K562 (cell line): ENCODE measurements at regions not wholly inside any gene's neighbourhood (a gene's known extent, or its start where the extent isn't known, plus 50 kb on each side); places are given as distances from the start of the nearest gene placed in this dataset.

Experiments used
- ATAC-seq: fragments of 200-7000 bp; cut with Tn5 transposase; 3 replicates; pipeline ENCODE4 v1.9.1; 2020; ENCODE audit warnings: moderate library complexity
- BruUV-seq: library from RNA; stranded (reverse); fragments of 400-500 nt; replicated peaks from 2 replicates; lab custom pipeline; 2021; lab: Mats Ljungman, UMichigan
- CTCF ChIA-PET: fragments of 300-600 bp; formaldehyde crosslinking; extraction: SDS; loops from one replicate; lab custom pipeline; 2021; ENCODE audit warnings: low intra/inter-chr PET ratio; lab: Yijun Ruan, JAX
- POLR2A ChIA-PET: fragments of 300-600, 350-650 bp; sonication (Branson Sonifier 250); formaldehyde crosslinking; extraction: SDS; loops from one replicate; lab custom pipeline; 2021; ENCODE audit warnings: antibody characterized with exemption, inconsistent platforms; lab: Yijun Ruan, JAX
- DNase-seq, 4 experiments: peaks; one replicate each; pipeline versions ENCODE4 v3.0.0 to v3.0.0-alpha.2; 2011 to 2018; ENCODE audit warnings: low spot score in 3 of 4, mixed read lengths in 3 of 4; ENCODE audit errors: extremely low read depth in 1 of 4
- FAIRE-seq: peaks from 2 replicates; lab custom pipeline; 2011; peaks lifted over from hg19 to GRCh38; lab: Jason Lieb, UNC
- H2AFZ ChIP-seq: 2 replicates; pipeline ENCODE4 v1.6.0; 2011; ENCODE audit warnings: low read depth, low read length, control low read depth, inconsistent platforms
- H3K27ac ChIP-seq: fragments of 200-600 bp; 3 replicates; pipeline ENCODE4 v1.8.0; 2011; ENCODE audit warnings: low read depth, mild to moderate bottlenecking, control low read depth, inconsistent platforms, low read length, moderate library complexity, mixed read lengths; ENCODE audit errors: extremely low read depth
- H3K27me3 ChIP-seq, 2 experiments: fragments of 300-600 bp in 1 of 2; 2 replicates in 1 of 2; 3 replicates in 1 of 2; pipeline versions ENCODE4 v1.6.0 to v1.8.0; 2011; ENCODE audit warnings: inconsistent platforms in 2 of 2, low read length in 2 of 2, mild to moderate bottlenecking in 1 of 2, mixed read lengths in 1 of 2, moderate library complexity in 1 of 2; ENCODE audit not compliant: control insufficient read depth in 2 of 2, insufficient read depth in 2 of 2
- H3K36me3 ChIP-seq: fragments of 300-600 bp; 3 replicates; pipeline ENCODE4 v1.8.0; 2011; ENCODE audit warnings: mild to moderate bottlenecking, low read length, inconsistent platforms; ENCODE audit not compliant: control insufficient read depth, insufficient read depth
- H3K4me1 ChIP-seq, 2 experiments: fragments of 200-600 bp in 1 of 2; replicated peaks in 1 of 2; 2 replicates in 1 of 2; 3 replicates in 1 of 2; pipeline versions ENCODE4 v1.5.1 to v1.8.0; 2011; ENCODE audit warnings: inconsistent platforms in 2 of 2, low read length in 2 of 2, mild to moderate bottlenecking in 1 of 2, mixed read lengths in 1 of 2, moderate library complexity in 1 of 2; ENCODE audit not compliant: control insufficient read depth in 2 of 2, insufficient read depth in 2 of 2
- H3K4me2 ChIP-seq: 2 replicates; pipeline ENCODE4 v1.6.1; 2011; ENCODE audit warnings: low read length, control low read depth, inconsistent platforms, mixed read lengths; ENCODE audit not compliant: insufficient read depth
- H3K4me3 ChIP-seq: fragments of 200-600 bp; sonication (generic), shearing (Covaris generic); 2 replicates; pipeline ENCODE4 v1.5.1; 2016; ENCODE audit warnings: control low read depth, inconsistent platforms
- H3K79me2 ChIP-seq: fragments of 200-600 bp; 3 replicates; pipeline ENCODE4 v1.8.0; 2011; ENCODE audit warnings: low read length, inconsistent platforms; ENCODE audit not compliant: control insufficient read depth, insufficient read depth
- H3K9ac ChIP-seq, 2 experiments: 2 replicates each; pipeline versions ENCODE4 v1.6.0 to v1.6.1; 2011; ENCODE audit warnings: low read depth in 2 of 2, low read length in 2 of 2, control low read depth in 1 of 2, inconsistent platforms in 1 of 2, mild to moderate bottlenecking in 1 of 2, mixed read lengths in 1 of 2; ENCODE audit not compliant: insufficient read depth in 1 of 2
- H3K9me1 ChIP-seq: one replicate; pipeline ENCODE4 v1.6.0; 2011; ENCODE audit warnings: inconsistent platforms, mild to moderate bottlenecking, low read length, moderate library complexity; ENCODE audit not compliant: control insufficient read depth, insufficient read depth
- H3K9me3 ChIP-seq: replicated peaks from 2 replicates; pipeline ENCODE4 v1.5.1; 2011; ENCODE audit warnings: low read depth, low read length, inconsistent platforms; ENCODE audit not compliant: control insufficient read depth, insufficient read depth
- H4K20me1 ChIP-seq: replicated peaks from 2 replicates; pipeline ENCODE4 v1.6.1; 2011; ENCODE audit warnings: low read length, inconsistent platforms, mixed read lengths; ENCODE audit not compliant: control insufficient read depth, insufficient read depth
- BRD4 ChIP-seq: fragments of 200-600 bp; sonication (generic); IDR thresholded peaks from 2 replicates; pipeline ENCODE4 v1.6.1; 2017; ENCODE audit warnings: inconsistent platforms
- CEBPG ChIP-seq, 3 experiments: fragments of 200-800 bp in 1 of 3; sonication (Bioruptor generic) in 1 of 3; sonication (generic) in 1 of 3; formaldehyde crosslinking in 1 of 3; IDR thresholded peaks in 2 of 3; conservative IDR thresholded peaks in 1 of 3; 2 replicates each; pipeline versions ENCODE4 v1.6.1 to v1.8.0; 2016 to 2022; ENCODE audit warnings: missing compliant biosample characterization in 2 of 3, missing genetic modification characterization in 2 of 3, mild to moderate bottlenecking in 1 of 3, missing genetic modification reagents in 1 of 3
- ETS2 ChIP-seq: IDR thresholded peaks from 2 replicates; pipeline ENCODE4 v1.6.1; 2016; ENCODE audit warnings: borderline replicate concordance, missing genetic modification characterization, mild to moderate bottlenecking, moderate library complexity, missing compliant biosample characterization; ENCODE audit not compliant: poor library complexity, severe bottlenecking
- FOSL1 ChIP-seq: fragments of 200-800 bp; sonication (Bioruptor generic); conservative IDR thresholded peaks from 2 replicates; pipeline ENCODE4 v1.6.1; 2016; ENCODE audit warnings: missing genetic modification characterization, missing compliant biosample characterization
- HLTF ChIP-seq: fragments of 450-650 bp; IDR thresholded peaks from 2 replicates; pipeline ENCODE4 v1.6.1; 2016
- HMG20A ChIP-seq: fragments of 450-650 bp; formaldehyde crosslinking; conservative IDR thresholded peaks from 2 replicates; pipeline ENCODE4 v1.4.0; 2020; ENCODE audit warnings: mild to moderate bottlenecking, mixed read lengths
- KHSRP ChIP-seq: fragments of 450-650 bp; IDR thresholded peaks from 2 replicates; pipeline ENCODE4 v1.6.1; 2017
- MCM5 ChIP-seq: fragments of 450-650 bp; IDR thresholded peaks from 2 replicates; pipeline ENCODE4 v1.6.1; 2016; ENCODE audit warnings: low read depth
- NEUROD1 ChIP-seq: fragments of 150-350 bp; IDR thresholded peaks from 2 replicates; pipeline ENCODE4 v1.6.1; 2014; ENCODE audit warnings: borderline replicate concordance, low read length, low read depth; ENCODE audit not compliant: partially characterized antibody
- POLR2A ChIP-seq: fragments of 450-650 bp; conservative IDR thresholded peaks from 2 replicates; pipeline ENCODE4 v1.6.1; 2016
- RBM39 ChIP-seq: fragments of 200-400 bp; formaldehyde crosslinking; optimal IDR thresholded peaks from 2 replicates; pipeline ENCODE3; 2018; ENCODE audit warnings: low read depth, low read length
- SIN3B ChIP-seq: fragments of 450-650 bp; IDR thresholded peaks from 2 replicates; pipeline ENCODE4 v1.6.1; 2017; ENCODE audit warnings: low read depth, mild to moderate bottlenecking, moderate library complexity
- TRIM28 ChIP-seq: fragments of 450-650 bp; IDR thresholded peaks from 2 replicates; pipeline ENCODE4 v1.6.1; 2017
- ZBED1 ChIP-seq: IDR thresholded peaks from 2 replicates; pipeline ENCODE4 v1.6.1; 2014
- ZEB2 ChIP-seq: fragments of 450-650 bp; IDR thresholded peaks from 2 replicates; pipeline ENCODE4 v1.6.1; 2016
- WGBS: fragments of 100-300 bp; shearing (Covaris generic); methylation state at CpG from one replicate; pipeline ENCODE4 v1.1.6; 2016; ENCODE audit warnings: low coverage, mixed read lengths; ENCODE audit not compliant: insufficient coverage; ENCODE audit errors: missing lambda C conversion rate; 5-methylcytosine and 5-hydroxymethylcytosine counted together
- in situ Hi-C: fragments of 300-500 bp; cut with MboI; formaldehyde crosslinking; loops from 4 replicates; pipeline ENCODE4 v1.15.0; 2018; ENCODE audit warnings: inconsistent platforms, mixed read lengths
- intact Hi-C: fragments of 100-400 bp; cut with micrococcal nuclease; formaldehyde crosslinking; loops from 2 replicates; pipeline ENCODE4 v1.14.2; 2022
- TF ChIP-seq, protein P1 (sequence below): fragments of 450-650 bp; IDR thresholded peaks from 2 replicates; pipeline ENCODE4 v1.6.1; 2014; ENCODE audit warnings: low read depth, mild to moderate bottlenecking, moderate library complexity, borderline replicate concordance
- TF ChIP-seq, protein P2 (sequence below): fragments of 250-450 bp; sonication (Bioruptor Pico); IDR thresholded peaks from 2 replicates; pipeline ENCODE4 v1.8.0; 2022; ENCODE audit warnings: moderate library complexity, mild to moderate bottlenecking, inconsistent platforms
- TF ChIP-seq, protein P3 (sequence below), 2 experiments: fragments of 150-350 bp in 1 of 2; IDR thresholded peaks; 2 replicates each; pipeline ENCODE4 v1.6.1; 2012 to 2016; ENCODE audit warnings: low read depth in 2 of 2, low read length in 2 of 2, mild to moderate bottlenecking in 1 of 2, moderate library complexity in 1 of 2

DNA sequence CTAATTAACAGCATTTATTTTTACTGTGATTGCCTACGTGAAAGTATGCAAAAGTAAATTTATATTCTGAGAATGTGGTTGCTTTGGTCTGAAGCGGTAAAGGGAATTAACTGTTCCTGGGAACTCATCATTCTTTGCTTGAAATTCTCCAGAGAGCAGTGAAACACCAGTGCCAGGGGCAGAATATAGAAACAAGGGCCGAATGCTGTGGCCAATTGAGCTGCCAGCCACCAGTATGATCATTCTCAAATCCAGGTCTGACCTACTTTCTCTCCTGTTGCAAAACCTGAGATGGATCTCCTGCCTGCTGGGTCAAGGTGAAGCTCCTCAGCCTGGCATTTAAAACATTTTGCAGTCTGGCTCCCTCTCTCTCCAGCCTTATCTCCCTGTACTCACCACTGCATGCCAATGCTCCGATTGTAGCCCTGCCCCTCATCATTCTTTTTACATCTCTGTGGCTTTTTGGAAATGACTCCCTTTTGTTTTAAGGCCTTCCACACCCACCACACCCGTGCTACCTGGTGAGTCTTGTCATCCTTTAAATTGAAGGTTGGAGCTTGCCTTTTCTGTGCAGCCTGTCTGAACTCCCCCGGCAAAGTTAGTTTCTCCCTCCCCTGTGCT lies 94.5 kb upstream of the TMEM178A start (continued):
- TF ChIP-seq RBM39: no peak
- TF ChIP-seq HMG20A (CRISPR knock-in tag): no peak
- no peak for TF ChIP-seq SIN3B
- TF ChIP-seq, protein P1, sequence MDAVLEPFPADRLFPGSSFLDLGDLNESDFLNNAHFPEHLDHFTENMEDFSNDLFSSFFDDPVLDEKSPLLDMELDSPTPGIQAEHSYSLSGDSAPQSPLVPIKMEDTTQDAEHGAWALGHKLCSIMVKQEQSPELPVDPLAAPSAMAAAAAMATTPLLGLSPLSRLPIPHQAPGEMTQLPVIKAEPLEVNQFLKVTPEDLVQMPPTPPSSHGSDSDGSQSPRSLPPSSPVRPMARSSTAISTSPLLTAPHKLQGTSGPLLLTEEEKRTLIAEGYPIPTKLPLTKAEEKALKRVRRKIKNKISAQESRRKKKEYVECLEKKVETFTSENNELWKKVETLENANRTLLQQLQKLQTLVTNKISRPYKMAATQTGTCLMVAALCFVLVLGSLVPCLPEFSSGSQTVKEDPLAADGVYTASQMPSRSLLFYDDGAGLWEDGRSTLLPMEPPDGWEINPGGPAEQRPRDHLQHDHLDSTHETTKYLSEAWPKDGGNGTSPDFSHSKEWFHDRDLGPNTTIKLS: no peak
- no peak for TF ChIP-seq NEUROD1

DNA sequence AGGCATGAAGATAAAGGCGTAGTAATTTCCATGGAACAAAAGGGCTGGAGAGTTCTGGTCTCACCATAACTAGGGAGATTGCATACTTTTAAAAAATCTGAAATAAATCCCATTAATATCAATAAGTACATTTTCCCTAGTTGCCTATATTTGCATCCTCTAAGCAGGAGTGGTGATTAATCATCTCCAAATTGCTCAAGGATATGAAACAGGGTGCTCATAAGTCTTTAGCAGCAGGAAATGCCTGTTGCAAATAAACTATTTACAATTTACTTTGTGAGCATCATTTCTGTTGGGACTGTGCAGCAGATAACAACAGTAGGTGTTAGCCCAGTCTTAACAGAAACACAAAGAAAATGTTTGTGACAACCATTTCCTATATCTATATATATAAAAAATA lies 92.4 kb upstream of the TMEM178A start:
- H4K20me1 ChIP-seq: no peaks in the 10 kb centered on the region
- in situ Hi-C loops: no loop called here
- ChIA-PET POLR2A (no interaction called here), CTCF (no interaction called here)
- no TSS peak for BruUV-seq
- no peak overlapping the region for H2AFZ ChIP-seq
- H3K79me2 ChIP-seq: no peaks in the 10 kb centered on the region
- no peak overlapping the region for H3K9ac ChIP-seq
- intact Hi-C loops: no loop called here
- no peak overlapping the region for H3K27ac ChIP-seq
- H3K27me3 ChIP-seq: no peaks in the 10 kb centered on the region; a peak in 1 of 5 replicates
- no peak for FAIRE-seq
- H3K9me3 ChIP-seq: no peaks in the 10 kb centered on the region
- H3K36me3 ChIP-seq: no peaks in the 10 kb centered on the region
- no peak for DNase-seq
- ATAC-seq: no peak
- 14% methylated on average over 1 of the region's 1 CpG for WGBS
- H3K4me2 ChIP-seq: no peak overlapping the region
- H3K4me1 ChIP-seq: no peaks in the 10 kb centered on the region
- H3K4me3 ChIP-seq: no peak overlapping the region
- H3K9me1 ChIP-seq: no peaks in the 10 kb centered on the region
- TF ChIP-seq, protein P2, sequence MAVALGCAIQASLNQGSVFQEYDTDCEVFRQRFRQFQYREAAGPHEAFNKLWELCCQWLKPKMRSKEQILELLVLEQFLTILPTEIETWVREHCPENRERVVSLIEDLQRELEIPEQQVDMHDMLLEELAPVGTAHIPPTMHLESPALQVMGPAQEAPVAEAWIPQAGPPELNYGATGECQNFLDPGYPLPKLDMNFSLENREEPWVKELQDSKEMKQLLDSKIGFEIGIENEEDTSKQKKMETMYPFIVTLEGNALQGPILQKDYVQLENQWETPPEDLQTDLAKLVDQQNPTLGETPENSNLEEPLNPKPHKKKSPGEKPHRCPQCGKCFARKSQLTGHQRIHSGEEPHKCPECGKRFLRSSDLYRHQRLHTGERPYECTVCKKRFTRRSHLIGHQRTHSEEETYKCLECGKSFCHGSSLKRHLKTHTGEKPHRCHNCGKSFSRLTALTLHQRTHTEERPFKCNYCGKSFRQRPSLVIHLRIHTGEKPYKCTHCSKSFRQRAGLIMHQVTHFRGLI (CRISPR knock-in tag): no peak
- TF ChIP-seq ZBED1: no peak
- no peak for TF ChIP-seq CEBPG (CRISPR knock-in tag; IDR thresholded peaks at IDR 0.05)
- TF ChIP-seq CEBPG (tag; conservative IDR thresholded peaks at IDR 0.05 in 1 of 2, IDR thresholded peaks at IDR 0.05 in 1 of 2): no peak
- TF ChIP-seq ZEB2: no peak
- TF ChIP-seq, protein P3, sequence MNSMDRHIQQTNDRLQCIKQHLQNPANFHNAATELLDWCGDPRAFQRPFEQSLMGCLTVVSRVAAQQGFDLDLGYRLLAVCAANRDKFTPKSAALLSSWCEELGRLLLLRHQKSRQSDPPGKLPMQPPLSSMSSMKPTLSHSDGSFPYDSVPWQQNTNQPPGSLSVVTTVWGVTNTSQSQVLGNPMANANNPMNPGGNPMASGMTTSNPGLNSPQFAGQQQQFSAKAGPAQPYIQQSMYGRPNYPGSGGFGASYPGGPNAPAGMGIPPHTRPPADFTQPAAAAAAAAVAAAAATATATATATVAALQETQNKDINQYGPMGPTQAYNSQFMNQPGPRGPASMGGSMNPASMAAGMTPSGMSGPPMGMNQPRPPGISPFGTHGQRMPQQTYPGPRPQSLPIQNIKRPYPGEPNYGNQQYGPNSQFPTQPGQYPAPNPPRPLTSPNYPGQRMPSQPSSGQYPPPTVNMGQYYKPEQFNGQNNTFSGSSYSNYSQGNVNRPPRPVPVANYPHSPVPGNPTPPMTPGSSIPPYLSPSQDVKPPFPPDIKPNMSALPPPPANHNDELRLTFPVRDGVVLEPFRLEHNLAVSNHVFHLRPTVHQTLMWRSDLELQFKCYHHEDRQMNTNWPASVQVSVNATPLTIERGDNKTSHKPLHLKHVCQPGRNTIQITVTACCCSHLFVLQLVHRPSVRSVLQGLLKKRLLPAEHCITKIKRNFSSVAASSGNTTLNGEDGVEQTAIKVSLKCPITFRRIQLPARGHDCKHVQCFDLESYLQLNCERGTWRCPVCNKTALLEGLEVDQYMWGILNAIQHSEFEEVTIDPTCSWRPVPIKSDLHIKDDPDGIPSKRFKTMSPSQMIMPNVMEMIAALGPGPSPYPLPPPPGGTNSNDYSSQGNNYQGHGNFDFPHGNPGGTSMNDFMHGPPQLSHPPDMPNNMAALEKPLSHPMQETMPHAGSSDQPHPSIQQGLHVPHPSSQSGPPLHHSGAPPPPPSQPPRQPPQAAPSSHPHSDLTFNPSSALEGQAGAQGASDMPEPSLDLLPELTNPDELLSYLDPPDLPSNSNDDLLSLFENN (IDR thresholded peaks at IDR 0.05; ENCODE audit: low read depth in 2 of 2, low read length in 2 of 2): no peak
- TF ChIP-seq ETS2 (tag): no peak
- TF ChIP-seq MCM5: no peak
- no peak for TF ChIP-seq KHSRP
- TF ChIP-seq HLTF: no peak
- TF ChIP-seq TRIM28: no peak
- TF ChIP-seq BRD4: no peak
- TF ChIP-seq FOSL1 (tag): no peak
- TF ChIP-seq POLR2A: no peak
